ENCODE measurements at regions not wholly inside any gene's neighbourhood (a gene's known extent, or its start where the extent isn't known, plus 50 kb on each side); places are given as distances from the start of the nearest gene placed in this dataset.

DNA sequence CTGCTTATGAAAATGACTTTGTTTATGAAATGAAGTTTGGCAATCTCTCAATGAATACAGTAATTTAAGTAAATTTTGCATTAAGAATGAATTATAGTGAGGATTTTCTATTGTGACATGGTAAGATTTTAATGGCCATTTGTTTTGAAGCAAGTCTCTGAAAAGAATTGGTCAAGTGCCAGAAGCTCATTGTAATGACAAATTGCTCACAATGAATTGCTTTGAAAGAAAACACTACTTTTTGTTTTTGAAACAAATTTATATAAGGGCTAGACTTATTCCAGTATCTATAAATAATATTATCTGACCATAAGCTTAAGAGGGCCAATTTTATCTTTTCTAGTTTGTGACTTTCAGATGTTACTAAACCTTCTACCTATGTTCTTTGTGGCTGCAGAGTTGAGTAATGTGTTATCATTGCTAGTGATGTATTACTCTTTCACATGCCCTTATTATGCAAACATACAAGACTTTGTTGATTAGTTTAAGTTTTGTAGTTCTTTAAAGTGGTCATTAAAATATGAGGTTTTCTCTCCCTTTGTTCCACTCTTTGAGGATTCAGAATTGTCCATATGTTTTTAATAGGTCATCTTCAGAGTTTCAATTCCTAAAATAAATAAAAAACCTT is 93.0 kb upstream of the ZNF608 start (continued):
- TF ChIP-seq GABPB1 (CRISPR knock-in tag; IDR thresholded peaks at IDR 0.05): no peak
- TF ChIP-seq ATF7-NPFF (CRISPR knock-in tag; IDR thresholded peaks at IDR 0.05; ENCODE audit: low read depth): no peak
- no peak for TF ChIP-seq POLR2A (IDR thresholded peaks at IDR 0.05; ENCODE audit: insufficient read depth in 1 of 2, low read depth in 2 of 2, low read length in 2 of 2)
- no peak for TF ChIP-seq ZFP41 (CRISPR knock-in tag; IDR thresholded peaks at IDR 0.05; ENCODE audit: borderline replicate concordance)
- no peak for TF ChIP-seq YEATS2 (CRISPR knock-in tag; IDR thresholded peaks at IDR 0.05; ENCODE audit: borderline replicate concordance)
- no peak for TF ChIP-seq ZNF589 (CRISPR knock-in tag; conservative IDR thresholded peaks at IDR 0.05)
- no peak for TF ChIP-seq ZNF510 (CRISPR knock-in tag; IDR thresholded peaks at IDR 0.05; ENCODE audit: low read depth)
- TF ChIP-seq RBAK (CRISPR knock-in tag; IDR thresholded peaks at IDR 0.05): no peak

DNA sequence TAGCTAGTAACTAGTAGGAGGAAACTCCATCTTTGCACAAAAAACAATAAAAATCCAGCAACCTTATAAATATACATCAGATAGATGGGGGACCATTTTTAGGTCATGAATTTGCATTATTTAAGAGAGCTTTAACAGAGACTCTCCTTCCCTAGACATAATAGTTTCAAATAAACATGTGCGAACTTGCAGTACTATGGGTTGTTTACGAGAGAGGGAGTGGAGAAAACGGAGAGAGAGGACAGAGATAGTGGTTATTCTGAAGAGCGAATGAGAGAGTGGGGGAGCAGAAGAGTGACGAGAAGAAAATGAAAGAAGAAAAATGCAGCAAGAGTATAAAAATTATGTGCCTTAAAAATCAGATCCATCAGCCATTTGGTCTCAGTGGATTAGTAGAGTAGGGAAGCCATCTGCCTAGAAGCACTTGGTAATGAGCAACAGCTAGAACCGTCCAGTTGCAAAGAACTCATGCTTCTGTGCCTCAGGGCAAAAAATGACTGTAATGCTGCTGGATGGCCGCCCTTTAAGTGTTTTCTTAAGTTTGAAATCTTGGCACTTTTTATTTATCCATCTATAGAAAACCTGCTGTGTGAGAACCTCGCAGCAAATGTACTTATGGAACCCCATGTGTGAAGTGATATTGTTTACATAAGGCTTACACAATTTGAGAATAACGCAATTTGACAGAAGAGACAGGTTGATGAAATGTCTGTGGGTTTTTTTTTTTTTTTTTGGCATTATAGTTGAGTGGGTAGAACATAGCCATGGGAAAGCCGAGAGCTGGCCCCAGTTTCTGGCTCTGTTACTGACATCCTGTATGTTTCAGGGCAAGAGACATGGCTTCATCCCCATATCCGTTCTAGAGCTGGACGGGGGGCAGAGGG is 95.6 kb upstream of the ZNF608 start:
- Histone ChIP-seq H3K36me3 (replicated peaks in 1 of 2; ENCODE audit: control insufficient read depth in 1 of 2, insufficient read depth in 2 of 2, low read length in 2 of 2) (no peaks in the 10 kb centered on the region), H3K4me3 (replicated peaks in 1 of 3; ENCODE audit: insufficient read depth in 1 of 3, low read depth in 2 of 3, low read length in 3 of 3) (no peak overlapping the region), H3K79me2 (ENCODE audit: insufficient read depth, low read length) (no peaks in the 10 kb centered on the region), H2AFZ (ENCODE audit: low read length) (no peak overlapping the region), H3K27ac (ENCODE audit: extremely low read length, insufficient read depth, low read length) (no peak overlapping the region), H3K9me3 (ENCODE audit: low read length) (no peaks in the 10 kb centered on the region), H3K4me1 (ENCODE audit: insufficient read depth, low read length) (no peaks in the 10 kb centered on the region), H3K9ac (ENCODE audit: insufficient read depth, low read depth, low read length) (no peak overlapping the region), H3K4me2 (ENCODE audit: low read depth, low read length) (no peak overlapping the region), H3K27me3 (ENCODE audit: control insufficient read depth in 1 of 2, insufficient read depth in 2 of 2, low read length in 2 of 2) (no peaks in the 10 kb centered on the region), H4K20me1 (ENCODE audit: insufficient read depth, low read length) (no peaks in the 10 kb centered on the region)
- BruUV-seq (replicated peaks): no TSS peak
- DNase-seq (ENCODE audit: low spot score) (no peak), FAIRE-seq (no peak), ATAC-seq (no peak)
- POLR2A ChIA-PET: no interaction called here
- CTCF ChIA-PET (ENCODE audit: low intra/inter-chr PET ratio, low total read pairs): no interaction called here
- in situ Hi-C loops (cut with HindIII; ENCODE audit: extremely low pct_ligation_motif_present, low pct_unique_long_range_greater_than_20kb): no loop called here
- 44% methylated on average over 12 of the region's 12 CpGs for WGBS (ENCODE audit: low lambda C conversion rate)
- intact Hi-C loops (cut with micrococcal nuclease; ENCODE audit: unreplicated experiment): no loop called here
- TF ChIP-seq ZNF589 (CRISPR knock-in tag; conservative IDR thresholded peaks at IDR 0.05): no peak
- no peak for TF ChIP-seq MTA1 (CRISPR knock-in tag; IDR thresholded peaks at IDR 0.05; ENCODE audit: borderline replicate concordance)
- TF ChIP-seq U2AF1 (optimal IDR thresholded peaks at IDR 0.05; ENCODE audit: low read depth, low read length): no peak
- TF ChIP-seq FIP1L1 (IDR thresholded peaks at IDR 0.05; ENCODE audit: borderline replicate concordance, insufficient read depth, low read depth, low read length): no peak
- TF ChIP-seq HHEX (CRISPR knock-in tag; IDR thresholded peaks at IDR 0.05): no peak
- no peak for TF ChIP-seq ZNF878 (CRISPR knock-in tag; IDR thresholded peaks at IDR 0.05)
- no peak for TF ChIP-seq NPAS2 (CRISPR knock-in tag; IDR thresholded peaks at IDR 0.05; ENCODE audit: borderline replicate concordance)
- no peak for TF ChIP-seq FOXK1 (CRISPR knock-in tag; IDR thresholded peaks at IDR 0.05; ENCODE audit: borderline replicate concordance, low read depth)
- no peak for TF ChIP-seq PAXIP1 (CRISPR knock-in tag; conservative IDR thresholded peaks at IDR 0.05)
- TF ChIP-seq HIC2 (CRISPR knock-in tag; IDR thresholded peaks at IDR 0.05; ENCODE audit: low read depth): no peak

Measured in HepG2 (cell line).